Lower leg skin (tissue), 3 donors: ENCODE measurements at regions not wholly inside any gene's neighbourhood (a gene's known extent, or its start where the extent isn't known, plus 50 kb on each side); places are given as distances from the start of the nearest gene placed in this dataset.

Experiments
- POLR2A ChIP-seq, 2 donors: fragments of 450-650 bp; IDR thresholded peaks; one replicate each; pipeline ENCODE4 v1.6.1; 2016 to 2017; ENCODE audit warnings: antibody characterized with exemption in 2 of 2, mild to moderate bottlenecking in 1 of 2, moderate library complexity in 1 of 2
- TF ChIP-seq, protein P1 (sequence below), 3 donors: fragments of 450-650 bp; IDR thresholded peaks; one replicate each; pipeline ENCODE4 v1.5.1; 2016; ENCODE audit warnings: antibody characterized with exemption in 3 of 3, mild to moderate bottlenecking in 3 of 3, moderate library complexity in 2 of 3

DNA sequence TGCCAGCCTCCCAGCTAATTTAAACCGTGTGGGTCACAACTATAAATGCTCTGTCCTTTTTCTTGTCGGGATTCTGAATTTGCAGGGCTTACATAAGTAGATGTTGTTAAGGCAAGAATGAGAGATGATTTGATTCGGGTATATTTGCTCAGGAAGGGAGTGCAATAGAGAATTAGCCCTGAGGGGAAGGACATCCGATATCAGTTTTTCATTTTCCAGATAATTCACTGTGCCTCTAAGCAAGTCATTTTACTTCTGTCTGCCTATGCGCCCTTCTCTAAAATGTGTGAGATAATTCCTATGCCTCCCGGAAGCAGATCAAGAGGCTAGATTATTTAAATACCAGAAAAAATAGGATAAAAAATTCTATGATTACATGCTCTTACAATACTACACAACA is 300.5 kb downstream of the RMST start:
- TF ChIP-seq, protein P1, sequence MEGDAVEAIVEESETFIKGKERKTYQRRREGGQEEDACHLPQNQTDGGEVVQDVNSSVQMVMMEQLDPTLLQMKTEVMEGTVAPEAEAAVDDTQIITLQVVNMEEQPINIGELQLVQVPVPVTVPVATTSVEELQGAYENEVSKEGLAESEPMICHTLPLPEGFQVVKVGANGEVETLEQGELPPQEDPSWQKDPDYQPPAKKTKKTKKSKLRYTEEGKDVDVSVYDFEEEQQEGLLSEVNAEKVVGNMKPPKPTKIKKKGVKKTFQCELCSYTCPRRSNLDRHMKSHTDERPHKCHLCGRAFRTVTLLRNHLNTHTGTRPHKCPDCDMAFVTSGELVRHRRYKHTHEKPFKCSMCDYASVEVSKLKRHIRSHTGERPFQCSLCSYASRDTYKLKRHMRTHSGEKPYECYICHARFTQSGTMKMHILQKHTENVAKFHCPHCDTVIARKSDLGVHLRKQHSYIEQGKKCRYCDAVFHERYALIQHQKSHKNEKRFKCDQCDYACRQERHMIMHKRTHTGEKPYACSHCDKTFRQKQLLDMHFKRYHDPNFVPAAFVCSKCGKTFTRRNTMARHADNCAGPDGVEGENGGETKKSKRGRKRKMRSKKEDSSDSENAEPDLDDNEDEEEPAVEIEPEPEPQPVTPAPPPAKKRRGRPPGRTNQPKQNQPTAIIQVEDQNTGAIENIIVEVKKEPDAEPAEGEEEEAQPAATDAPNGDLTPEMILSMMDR (IDR thresholded peaks at IDR 0.05): no peak
- no peak for TF ChIP-seq POLR2A (IDR thresholded peaks at IDR 0.05)
